ENCODE measurements at regions not wholly inside any gene's neighbourhood (a gene's known extent, or its start where the extent isn't known, plus 50 kb on each side); places are given as distances from the start of the nearest gene placed in this dataset.
"Not testable (repeated sequence)": the region's sequence is repeated elsewhere in the genome, so short reads cannot be mapped to it uniquely, and the experiment has no call there.

DNA sequence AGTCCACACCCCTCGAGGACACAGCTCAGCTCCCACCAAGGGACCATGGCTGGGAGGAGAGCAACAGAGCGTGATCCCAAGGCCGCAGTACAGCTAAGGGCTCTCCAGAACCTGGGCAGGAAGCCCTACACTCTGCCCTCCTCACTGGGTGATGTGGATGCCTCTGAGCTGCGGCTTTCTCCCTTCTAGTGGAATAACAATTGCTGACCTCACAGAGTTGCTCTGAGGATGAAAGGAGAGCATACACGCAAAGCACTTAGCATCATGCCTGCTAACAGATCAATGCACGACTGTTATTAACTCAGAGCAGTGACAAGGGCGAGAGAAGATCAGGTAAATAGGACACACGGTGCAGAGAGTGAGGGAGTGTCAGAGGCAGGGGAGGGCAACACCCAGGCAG, 74.2 kb downstream of the ZFP36L2 start:
- DNase-seq (ENCODE audit: extremely low spot score, insufficient read length, low read depth), result no peak

GRCh38 chr2:43149482-43150107, 76.8 kb downstream of the ZFP36L2 start:
- DNase-seq (ENCODE audit: extremely low spot score, insufficient read length, low read depth) (no peak), FAIRE-seq (peak; percentile 69)

More for the DNA sequence above, 74.2 kb downstream of the ZFP36L2 start:
- FAIRE-seq, result no peak

DNA sequence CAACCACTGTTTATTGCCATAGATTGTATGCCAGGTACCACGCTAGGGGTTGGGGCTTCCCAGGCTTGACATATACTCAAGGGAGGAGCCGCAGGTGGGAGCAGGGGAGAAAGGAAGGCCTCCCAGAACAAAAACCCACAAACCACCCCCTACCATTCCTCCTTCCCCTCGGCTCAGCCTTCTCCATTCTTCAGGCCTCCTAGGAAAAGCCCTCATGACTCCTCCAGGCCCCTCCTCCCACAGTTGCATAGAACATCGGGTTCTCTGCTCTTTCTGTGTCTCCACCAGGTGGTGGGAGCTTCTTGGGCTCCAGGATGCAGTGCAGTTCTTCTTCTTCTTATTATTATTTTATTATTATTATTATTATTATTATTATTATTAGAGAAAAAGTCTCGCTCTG, 80.3 kb downstream of the ZFP36L2 start:
- FAIRE-seq, result no peak

GRCh38 chr2:43144263-43144662, 82.1 kb downstream of the ZFP36L2 start:
- FAIRE-seq, result no peak
- no peak for DNase-seq (ENCODE audit: extremely low spot score, insufficient read length, low read depth)

More for the DNA sequence above, 80.3 kb downstream of the ZFP36L2 start:
- DNase-seq (ENCODE audit: extremely low spot score, insufficient read length, low read depth), result no peak

DNA sequence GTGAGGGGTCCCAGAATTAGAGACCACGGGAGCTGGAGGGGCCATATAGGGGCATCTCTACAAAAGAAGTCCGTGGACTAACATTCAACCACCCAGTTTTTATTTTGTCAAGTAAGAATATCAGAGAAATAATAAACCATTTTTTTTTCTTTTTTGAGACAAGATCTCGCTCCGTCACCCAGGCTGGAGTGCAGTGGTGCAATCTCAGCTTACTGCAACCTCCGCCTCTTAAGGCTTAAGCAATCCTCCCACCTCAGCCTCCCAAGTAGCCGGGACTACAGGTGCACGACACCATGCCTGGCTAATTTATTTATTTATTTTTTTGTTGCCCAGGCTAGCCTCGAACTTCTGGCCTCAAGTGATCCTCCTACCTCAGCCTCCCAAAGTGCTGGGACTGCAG, 82.7 kb downstream of the ZFP36L2 start:
- FAIRE-seq, result no peak
- no peak for DNase-seq (ENCODE audit: extremely low spot score, insufficient read length, low read depth)

- no peak for FAIRE-seq
- no peak for DNase-seq (ENCODE audit: extremely low spot score, insufficient read length, low read depth)
Observed at GRCh38 chr2:43142921-43143438, 83.4 kb downstream of the ZFP36L2 start.

DNA sequence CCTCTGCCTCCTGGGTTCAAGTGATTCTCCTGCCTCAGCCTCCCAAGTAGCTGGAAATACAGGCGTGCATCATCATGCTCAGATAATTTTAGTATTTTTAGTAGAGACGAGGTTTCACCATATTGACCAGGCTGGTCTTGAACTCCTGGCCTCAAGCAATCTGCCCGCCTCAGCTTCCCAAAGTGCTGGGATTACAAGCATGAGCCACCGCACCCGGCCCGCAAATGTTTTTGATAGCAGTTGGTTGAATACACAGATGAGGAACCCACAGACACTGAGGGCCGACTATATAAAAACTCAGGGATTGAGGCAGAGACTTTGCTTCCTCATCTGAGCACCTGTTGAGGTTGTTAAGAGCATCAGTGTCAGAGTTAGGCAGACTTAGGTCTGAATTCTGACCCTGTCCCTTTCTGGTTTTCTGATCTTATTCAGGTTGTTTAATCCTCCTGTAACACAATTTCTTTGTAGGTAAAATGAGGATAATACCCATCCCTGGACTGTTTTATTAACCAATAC, 84.7 kb downstream of the ZFP36L2 start:
- not testable (repeated sequence) for DNase-seq (ENCODE audit: extremely low spot score, insufficient read length, low read depth); FAIRE-seq

DNA sequence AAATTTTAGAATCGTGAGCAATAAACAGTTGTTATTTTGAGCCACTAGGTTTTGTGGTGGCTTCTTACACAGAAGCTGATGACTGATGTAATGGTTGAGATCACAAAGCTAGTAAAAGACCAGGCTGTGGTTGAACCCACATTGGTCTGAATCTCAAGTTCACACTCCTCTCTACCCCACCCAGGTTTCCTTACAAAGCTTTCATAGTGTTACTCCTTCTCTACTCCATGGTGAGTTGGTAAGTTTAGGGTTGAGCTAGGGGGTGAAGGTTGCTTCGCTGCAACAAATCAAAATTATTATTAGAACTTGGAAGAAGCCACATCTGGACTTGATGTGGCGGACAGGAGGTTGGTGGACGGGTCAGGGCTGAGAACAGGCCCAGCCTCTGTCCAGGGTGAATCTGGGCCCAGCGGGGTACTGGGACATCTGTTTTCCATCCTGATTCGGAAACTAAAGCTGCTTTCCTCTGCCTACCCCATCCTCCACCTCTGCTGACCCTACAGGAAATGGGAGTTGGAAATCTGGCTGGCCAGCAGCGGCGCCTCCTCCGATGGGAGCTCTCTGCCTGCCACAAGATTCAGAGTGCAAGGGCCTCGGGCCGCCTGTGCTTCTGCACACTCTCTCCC, 86.3 kb downstream of the ZFP36L2 start:
- FAIRE-seq, result no peak
- DNase-seq (ENCODE audit: extremely low spot score, insufficient read length, low read depth), result no peak

DNA sequence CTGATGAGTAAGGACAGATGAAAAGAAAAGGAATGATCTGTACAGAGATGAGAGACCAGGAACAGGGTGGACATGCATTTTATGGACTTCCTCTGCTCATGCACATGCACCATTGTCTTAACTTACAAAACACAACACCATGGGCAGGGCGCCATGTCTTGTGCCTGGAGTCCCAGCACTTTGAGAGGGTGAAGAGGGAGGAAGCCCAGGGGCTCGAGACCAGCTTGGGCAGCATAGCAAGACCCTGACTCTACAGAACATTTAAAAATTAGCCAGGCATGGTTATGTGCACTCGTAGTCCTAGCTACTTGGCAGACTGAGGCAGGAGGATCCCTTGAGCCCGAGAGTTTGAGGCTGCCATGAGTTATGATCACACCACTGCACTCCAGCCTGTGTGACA, 86.9 kb downstream of the ZFP36L2 start:
- DNase-seq (ENCODE audit: extremely low spot score, insufficient read length, low read depth) (no peak), FAIRE-seq (no peak)

GRCh38 chr2:43138441-43138840, 88.0 kb downstream of the ZFP36L2 start:
- FAIRE-seq (no peak), DNase-seq (ENCODE audit: extremely low spot score, insufficient read length, low read depth) (no peak)

DNA sequence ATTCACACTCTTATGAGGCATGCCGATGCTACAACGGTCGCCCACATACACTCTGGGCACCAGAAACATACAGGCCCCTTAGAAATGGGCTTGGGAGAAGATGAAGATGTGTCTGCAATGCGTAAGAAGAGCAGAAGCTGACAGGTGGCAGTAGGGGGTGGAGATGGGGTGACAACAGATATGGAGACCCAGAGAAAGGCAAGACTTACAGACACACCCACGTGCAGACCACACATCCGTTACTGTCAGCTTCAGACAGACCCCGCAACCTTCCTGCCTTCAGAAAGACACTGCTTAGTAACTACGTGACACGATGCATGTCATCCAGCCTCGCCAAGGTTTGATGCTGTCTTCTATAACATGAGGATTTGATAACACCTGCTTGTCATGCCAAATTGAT, 89.5 kb downstream of the ZFP36L2 start:
- no peak for FAIRE-seq

GRCh38 chr2:43136011-43136799, 90.2 kb downstream of the ZFP36L2 start:
- no peak for DNase-seq (ENCODE audit: extremely low spot score, insufficient read length, low read depth)
- FAIRE-seq, result no peak

More for the DNA sequence above, 89.5 kb downstream of the ZFP36L2 start:
- no peak for DNase-seq (ENCODE audit: extremely low spot score, insufficient read length, low read depth)

DNA sequence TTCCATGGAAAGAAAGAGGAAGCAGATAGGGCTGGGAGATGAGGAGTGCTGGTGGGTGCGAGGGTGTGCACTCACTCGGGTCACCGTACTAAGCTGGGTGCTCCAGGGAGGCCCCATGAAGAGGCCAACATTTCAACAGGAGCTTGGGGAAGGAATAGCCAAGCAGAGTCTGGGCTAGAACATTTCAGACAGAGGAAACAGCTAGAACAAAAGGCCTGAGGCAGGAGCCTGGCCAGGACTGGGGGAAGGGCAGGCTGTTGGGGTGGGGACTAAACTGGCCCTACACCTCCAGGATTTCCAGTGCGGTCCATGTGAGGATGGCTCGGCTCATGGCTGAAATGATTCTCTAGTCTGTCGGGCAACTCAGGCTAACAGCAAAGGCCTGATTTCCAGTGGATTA, 90.8 kb downstream of the ZFP36L2 start:
- FAIRE-seq (no peak), DNase-seq (ENCODE audit: extremely low spot score, insufficient read length, low read depth) (no peak)

GRCh38 chr2:43134571-43134889, 91.9 kb downstream of the ZFP36L2 start:
- DNase-seq (ENCODE audit: extremely low spot score, insufficient read length, low read depth) (no peak), FAIRE-seq (no peak)

DNA sequence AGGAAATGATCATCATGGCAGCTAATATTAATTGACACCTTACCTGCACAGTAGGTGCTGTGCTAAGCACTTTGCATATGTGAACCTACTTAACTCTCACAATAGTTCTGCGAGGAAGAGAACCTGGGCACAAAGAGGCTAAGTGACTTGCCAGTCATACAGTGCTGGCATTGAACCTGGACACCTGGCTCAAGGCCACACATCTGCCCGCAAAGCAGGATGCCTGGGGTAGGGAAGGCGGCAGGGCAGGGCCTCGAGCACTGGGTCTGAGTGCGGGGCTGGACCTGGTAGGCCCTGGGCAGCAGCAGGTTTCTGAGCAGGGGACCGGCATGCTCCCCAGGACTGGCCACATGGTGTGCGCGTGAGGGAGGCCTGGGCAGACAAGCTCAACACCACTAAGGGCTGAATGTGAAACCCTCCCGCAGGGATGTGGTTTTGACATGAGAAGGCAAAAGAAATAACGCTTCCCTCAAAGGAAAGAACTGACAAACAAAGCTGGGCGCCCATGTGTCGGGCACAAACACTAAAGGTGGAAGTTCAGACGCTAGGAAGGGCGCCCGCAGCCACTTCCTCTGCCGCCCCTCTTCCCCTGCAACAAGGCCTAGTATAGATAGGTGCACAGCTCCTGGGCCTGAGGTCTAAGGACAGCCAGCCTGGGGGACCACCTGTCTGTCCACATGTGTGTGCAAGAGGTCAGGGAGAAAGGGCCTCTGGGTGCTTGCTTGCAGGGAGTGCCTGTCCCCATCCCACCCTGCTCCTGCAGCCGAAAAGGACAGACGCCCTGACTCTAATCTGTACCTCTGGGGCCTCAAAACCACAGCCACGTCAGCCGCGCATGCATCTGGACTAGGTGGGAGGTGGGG, 92.5 kb downstream of the ZFP36L2 start:
- no peak for DNase-seq (ENCODE audit: extremely low spot score, insufficient read length, low read depth)
- peak; percentile 80 for FAIRE-seq

DNA sequence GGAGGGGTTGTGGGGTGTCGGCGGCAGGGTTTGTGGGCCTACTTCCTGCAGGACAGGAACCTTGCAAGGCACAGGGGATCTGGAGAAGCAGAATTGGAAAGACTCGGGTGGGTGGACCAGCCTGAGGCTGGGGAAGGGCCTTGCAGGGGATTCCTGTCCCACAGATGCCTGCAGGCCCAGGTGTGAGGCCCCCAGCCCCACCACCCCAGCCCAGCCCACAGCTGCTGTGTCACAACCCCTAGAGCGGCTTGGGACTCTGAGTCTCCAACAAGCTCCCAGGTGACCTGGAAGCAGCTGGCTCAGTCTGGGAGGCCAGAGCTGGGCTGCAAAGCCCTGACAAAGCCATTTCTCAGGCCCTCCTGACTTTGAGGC, 93.1 kb downstream of the ZFP36L2 start:
- DNase-seq (ENCODE audit: extremely low spot score, insufficient read length, low read depth) (no peak), FAIRE-seq (no peak)

DNA sequence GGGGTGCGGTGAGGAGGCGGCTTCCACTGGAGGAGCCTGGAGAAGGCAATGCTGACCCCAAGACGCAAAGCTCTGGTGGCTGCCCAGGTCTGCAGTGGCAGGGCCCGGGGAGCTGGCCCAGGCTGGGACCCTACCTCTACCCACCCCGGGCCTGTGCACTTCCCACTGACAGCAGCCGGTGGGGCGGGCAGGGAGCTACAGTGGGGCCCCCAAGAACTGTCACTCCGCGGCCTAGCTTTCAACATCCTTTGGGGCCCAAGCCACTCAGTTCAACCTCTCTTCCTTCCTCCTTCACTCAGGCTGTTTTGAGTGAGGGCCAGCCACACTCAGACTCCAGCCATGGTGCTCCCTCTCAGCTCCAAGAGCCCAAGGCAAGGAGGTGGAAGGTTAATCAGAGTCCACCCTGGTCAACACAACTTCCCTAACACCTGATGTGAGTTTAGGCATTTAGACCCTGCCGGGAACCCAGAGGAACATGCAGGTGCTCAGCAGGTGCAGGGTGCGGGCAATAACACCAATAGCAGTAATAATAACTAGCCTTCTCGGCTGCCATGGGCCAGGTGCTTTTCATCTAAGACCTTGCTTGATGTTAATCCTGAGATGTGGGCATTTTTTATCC, 93.6 kb downstream of the ZFP36L2 start:
- FAIRE-seq, result peak; percentile 33

GRCh38 chr2:43131890-43132682, 94.3 kb downstream of the ZFP36L2 start:
- FAIRE-seq, result no peak
- no peak for DNase-seq (ENCODE audit: extremely low spot score, insufficient read length, low read depth)

More for the DNA sequence above, 93.6 kb downstream of the ZFP36L2 start:
- no peak for DNase-seq (ENCODE audit: extremely low spot score, insufficient read length, low read depth)

Measured in GM18507 (cell line).